VCaP (cell line): ENCODE measurements at regions not wholly inside any gene's neighbourhood (a gene's known extent, or its start where the extent isn't known, plus 50 kb on each side); places are given as distances from the start of the nearest gene placed in this dataset.

Source experiments
- H3K27ac ChIP-seq: fragments of 450-650 bp; 2 replicates; pipeline ENCODE4 v1.5.1; 2017
- TF ChIP-seq, protein P1 (sequence below): fragments of 450-650 bp; conservative IDR thresholded peaks from 2 replicates; pipeline ENCODE4 v1.5.1; 2017; ENCODE audit warnings: mild to moderate bottlenecking, moderate library complexity

DNA sequence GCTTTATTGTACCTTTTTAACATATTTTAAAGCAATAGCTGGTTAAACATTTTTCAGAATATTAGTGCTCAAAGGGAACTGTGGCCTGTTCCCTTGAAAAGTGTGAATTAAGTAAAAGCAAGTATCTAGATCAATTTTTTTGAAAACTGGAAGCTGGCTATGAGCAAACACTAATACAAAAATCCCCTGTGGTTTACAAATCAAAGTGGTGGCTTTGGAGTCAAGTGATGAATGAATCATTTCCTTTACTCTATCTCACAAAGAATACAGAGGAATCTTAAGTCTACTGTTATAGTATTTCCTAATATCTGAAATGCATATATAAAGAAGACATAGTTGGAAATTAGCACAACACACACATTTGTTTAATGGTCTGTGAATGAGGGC lies 212.4 kb upstream of the C9orf72 start:
- TF ChIP-seq, protein P1, sequence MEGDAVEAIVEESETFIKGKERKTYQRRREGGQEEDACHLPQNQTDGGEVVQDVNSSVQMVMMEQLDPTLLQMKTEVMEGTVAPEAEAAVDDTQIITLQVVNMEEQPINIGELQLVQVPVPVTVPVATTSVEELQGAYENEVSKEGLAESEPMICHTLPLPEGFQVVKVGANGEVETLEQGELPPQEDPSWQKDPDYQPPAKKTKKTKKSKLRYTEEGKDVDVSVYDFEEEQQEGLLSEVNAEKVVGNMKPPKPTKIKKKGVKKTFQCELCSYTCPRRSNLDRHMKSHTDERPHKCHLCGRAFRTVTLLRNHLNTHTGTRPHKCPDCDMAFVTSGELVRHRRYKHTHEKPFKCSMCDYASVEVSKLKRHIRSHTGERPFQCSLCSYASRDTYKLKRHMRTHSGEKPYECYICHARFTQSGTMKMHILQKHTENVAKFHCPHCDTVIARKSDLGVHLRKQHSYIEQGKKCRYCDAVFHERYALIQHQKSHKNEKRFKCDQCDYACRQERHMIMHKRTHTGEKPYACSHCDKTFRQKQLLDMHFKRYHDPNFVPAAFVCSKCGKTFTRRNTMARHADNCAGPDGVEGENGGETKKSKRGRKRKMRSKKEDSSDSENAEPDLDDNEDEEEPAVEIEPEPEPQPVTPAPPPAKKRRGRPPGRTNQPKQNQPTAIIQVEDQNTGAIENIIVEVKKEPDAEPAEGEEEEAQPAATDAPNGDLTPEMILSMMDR = no peak

DNA sequence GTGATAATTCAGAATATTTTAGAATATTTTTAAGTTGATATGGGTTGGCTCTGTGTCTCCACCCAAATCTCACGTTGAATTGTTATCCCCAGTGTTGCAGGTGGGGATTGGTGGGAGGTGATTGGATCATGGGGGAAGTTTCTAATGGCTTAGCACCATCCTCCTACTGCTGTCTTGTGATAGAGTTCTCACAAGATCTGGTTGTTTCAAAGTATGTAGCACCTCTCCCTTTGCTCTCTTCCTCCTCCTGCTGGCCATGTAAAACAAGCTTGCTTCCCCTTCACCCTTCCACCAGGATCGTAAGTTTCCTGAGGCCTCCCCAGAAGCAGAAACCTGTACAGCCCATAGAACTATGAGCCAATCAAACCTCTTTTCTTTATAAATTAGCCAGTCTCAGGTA lies 214.6 kb upstream of the C9orf72 start:
- TF ChIP-seq, protein P1 = no peak
- H3K27ac ChIP-seq = no peak overlapping the region

More for the DNA sequence above, 212.4 kb upstream of the C9orf72 start:
- H3K27ac ChIP-seq = no peak overlapping the region

DNA sequence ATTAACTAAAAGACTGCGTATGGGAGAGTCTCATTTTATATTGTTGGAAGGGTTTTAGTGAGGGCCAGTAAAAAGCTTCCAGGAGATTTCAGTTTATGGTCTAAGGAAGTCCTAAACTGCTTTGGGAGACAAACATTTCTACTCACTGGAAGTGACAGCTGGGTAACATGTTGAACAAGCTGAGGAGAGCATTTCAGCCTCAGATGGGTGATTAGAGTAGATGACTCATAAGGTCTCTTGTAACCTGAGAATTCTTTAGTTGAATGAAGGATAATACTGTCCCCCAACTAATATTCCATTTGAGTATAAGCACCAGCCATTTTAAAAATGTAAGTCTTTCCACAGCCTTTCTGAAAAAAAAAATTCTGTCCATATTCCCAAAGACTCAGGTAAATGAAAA lies 218.0 kb upstream of the C9orf72 start:
- TF ChIP-seq, protein P1 = no peak
- H3K27ac ChIP-seq = no peak overlapping the region

DNA sequence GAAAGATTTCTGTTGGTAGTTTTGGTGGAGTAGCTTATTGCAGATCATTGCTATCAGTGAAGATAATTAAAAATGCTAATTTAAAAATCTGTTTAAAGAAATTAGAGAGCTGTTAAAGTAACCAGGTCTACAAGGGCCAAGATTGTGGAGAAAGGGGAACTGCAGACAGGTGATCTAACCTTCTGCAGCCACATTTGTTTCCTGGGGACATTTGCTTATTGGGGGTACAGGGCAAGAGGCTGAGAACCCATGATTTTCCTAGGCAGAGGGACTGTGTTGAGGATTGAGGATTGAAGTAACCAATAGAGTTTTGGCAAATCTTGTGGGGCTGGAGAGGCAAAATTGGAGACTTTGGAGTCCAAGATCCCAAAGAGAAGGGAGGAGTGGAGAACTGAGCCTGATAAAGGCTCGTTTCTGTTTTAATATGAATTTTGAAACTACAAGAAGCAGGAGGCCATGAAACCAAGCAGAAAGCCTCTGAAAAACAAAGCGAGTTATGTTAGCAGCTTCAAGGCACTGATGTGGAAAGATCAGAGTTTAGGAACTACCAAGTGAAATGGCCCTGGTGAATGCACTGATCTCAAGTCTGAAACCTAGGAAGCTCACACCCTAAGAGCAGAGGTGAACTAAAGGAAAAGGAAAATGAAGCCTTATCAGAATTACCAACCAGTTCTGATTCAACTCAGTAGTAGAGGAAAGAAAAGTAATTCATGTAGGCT lies 219.8 kb upstream of the C9orf72 start:
- TF ChIP-seq, protein P1 = no peak

DNA sequence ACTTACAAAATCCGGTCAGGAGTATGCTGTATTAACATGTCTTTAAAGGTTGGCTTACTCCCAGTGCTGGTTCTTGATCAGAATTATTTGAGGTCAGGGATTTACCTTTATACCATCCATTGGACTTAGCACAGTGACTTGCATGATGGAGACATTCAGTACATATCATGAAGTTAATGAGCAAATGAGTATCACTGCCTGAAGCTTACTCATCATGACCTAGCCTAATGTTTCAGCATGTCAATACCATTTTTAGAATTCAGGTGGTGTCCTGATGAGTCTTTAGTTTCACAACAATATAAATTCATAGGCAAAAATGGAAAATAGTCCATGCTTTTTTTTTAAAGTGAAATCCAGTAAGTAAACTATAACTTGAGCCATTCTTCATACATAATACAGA lies 226.0 kb upstream of the C9orf72 start:
- no peak overlapping the region for H3K27ac ChIP-seq
- TF ChIP-seq, protein P1 = no peak

More for the DNA sequence above, 219.8 kb upstream of the C9orf72 start:
- no peak overlapping the region for H3K27ac ChIP-seq

DNA sequence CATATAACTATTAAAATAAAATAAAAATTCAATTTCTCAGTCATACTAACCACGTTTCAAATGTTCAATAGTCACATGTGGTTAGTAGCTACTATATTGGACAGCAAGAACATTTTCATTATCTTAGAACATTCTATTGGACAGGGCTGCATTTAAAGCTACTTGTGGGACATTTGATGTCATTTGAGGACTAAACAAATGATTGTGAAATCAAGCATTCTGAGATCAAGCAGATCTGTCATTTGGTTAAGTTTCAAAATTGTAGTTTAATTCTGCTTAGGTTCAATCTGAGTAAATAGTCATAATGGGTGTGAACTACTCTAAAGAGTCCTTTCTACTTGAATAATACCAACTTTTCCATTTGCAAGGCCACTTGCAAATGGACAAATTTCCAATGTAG lies 226.9 kb upstream of the C9orf72 start:
- TF ChIP-seq, protein P1 = no peak
- H3K27ac ChIP-seq = no peak overlapping the region

DNA sequence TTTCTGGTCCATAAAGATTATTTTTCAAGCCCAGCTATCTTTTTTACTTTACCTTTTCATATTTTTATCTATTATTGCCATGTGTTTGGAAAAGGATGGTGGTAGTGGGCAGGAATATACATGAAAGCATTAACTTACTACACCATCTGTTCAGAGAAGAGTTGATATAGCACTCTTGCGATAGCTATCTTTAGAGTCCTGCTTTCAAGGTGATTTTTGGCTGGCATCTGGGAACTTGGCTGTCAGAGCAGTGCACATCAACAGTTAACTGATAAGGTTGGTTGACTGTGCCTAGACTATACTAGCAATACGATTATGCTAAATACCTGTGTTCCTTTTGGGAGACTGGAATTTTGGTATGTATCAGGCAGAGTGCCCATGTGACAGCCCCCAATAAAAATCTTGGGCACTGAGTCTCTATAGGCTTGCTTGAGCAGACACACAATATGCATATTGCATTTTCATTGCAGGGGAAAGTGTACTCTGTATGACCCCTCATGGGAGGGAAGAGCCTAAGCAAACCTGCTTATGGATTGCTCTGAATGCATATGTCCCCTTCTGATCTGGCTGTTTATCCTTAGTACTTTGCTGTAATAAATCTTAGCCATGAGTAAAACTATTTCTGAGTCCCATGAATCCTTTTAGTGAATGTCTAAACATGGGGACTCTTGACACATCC lies 227.6 kb upstream of the C9orf72 start:
- no peak overlapping the region for H3K27ac ChIP-seq
- TF ChIP-seq, protein P1 = no peak
